22Rv1 (cell line): ENCODE measurements at regions not wholly inside any gene's neighbourhood (a gene's known extent, or its start where the extent isn't known, plus 50 kb on each side); places are given as distances from the start of the nearest gene placed in this dataset.

ENCODE experiments used
- CTCF ChIP-seq: fragments of 450-650 bp; IDR thresholded peaks from 2 replicates; pipeline ENCODE4 v1.5.1; 2017; ENCODE audit warnings: mild to moderate bottlenecking
- ZFX ChIP-seq: fragments of 450-650 bp; IDR thresholded peaks from 2 replicates; pipeline ENCODE4 v1.6.1; 2017; ENCODE audit warnings: antibody characterized with exemption, borderline replicate concordance

GRCh38 chr4:144518181-144518895 is 127.6 kb upstream of the HHIP start:
- TF ChIP-seq CTCF = no peak
- TF ChIP-seq ZFX = no peak
